NB4 (cell line): ENCODE measurements at regions not wholly inside any gene's neighbourhood (a gene's known extent, or its start where the extent isn't known, plus 50 kb on each side); places are given as distances from the start of the nearest gene placed in this dataset.

Experiments used
- DNase-seq: peaks from one replicate; pipeline ENCODE4 v3.0.0; 2010; ENCODE audit warnings: low read depth
- H3K4me3 ChIP-seq: one replicate; pipeline ENCODE4 v1.5.1; 2011; ENCODE audit warnings: mild to moderate bottlenecking, low read depth, low read length, moderate library complexity
- CTCF ChIP-seq: IDR thresholded peaks from one replicate; pipeline ENCODE4 v1.5.1; 2012; ENCODE audit warnings: low read depth, low read length
- MAX ChIP-seq: IDR thresholded peaks from 2 replicates; pipeline ENCODE4 v1.6.1; 2011; ENCODE audit warnings: low read depth, low read length
- MYC ChIP-seq: IDR thresholded peaks from 2 replicates; pipeline ENCODE4 v1.6.1; 2011; ENCODE audit warnings: low read depth, low read length
- POLR2A ChIP-seq: IDR thresholded peaks from 2 replicates; pipeline ENCODE4 v1.6.1; 2011; ENCODE audit warnings: mild to moderate bottlenecking; ENCODE audit not compliant: insufficient read length; ENCODE audit errors: extremely low read depth

- no peak for DNase-seq
- TF ChIP-seq MAX, result no peak
- no peak for TF ChIP-seq POLR2A
- TF ChIP-seq CTCF, result no peak
- no peak overlapping the region for H3K4me3 ChIP-seq
Measured at GRCh38 chr11:121808096-121808495, 307.9 kb downstream of the BLID start.

GRCh38 chr11:121807051-121807450 lies 309.0 kb downstream of the BLID start:
- no peak overlapping the region for H3K4me3 ChIP-seq
- no peak for TF ChIP-seq MYC
- no peak for TF ChIP-seq POLR2A
- no peak for TF ChIP-seq CTCF
- no peak for TF ChIP-seq MAX
- DNase-seq, result no peak

GRCh38 chr11:121802542-121802941 lies 313.5 kb downstream of the BLID start:
- no peak overlapping the region for H3K4me3 ChIP-seq
- DNase-seq, result no peak
- no peak for TF ChIP-seq MYC
- no peak for TF ChIP-seq MAX
- no peak for TF ChIP-seq POLR2A
- TF ChIP-seq CTCF, result no peak

- TF ChIP-seq CTCF, result no peak
- TF ChIP-seq MAX, result no peak
- no peak for TF ChIP-seq POLR2A
- no peak for TF ChIP-seq MYC
- no peak for DNase-seq
- H3K4me3 ChIP-seq, result no peak overlapping the region
Measured at GRCh38 chr11:121801781-121802180, 314.2 kb downstream of the BLID start.

- no peak for TF ChIP-seq POLR2A
- no peak for TF ChIP-seq CTCF
- TF ChIP-seq MYC, result no peak
- TF ChIP-seq MAX, result no peak
- no peak overlapping the region for H3K4me3 ChIP-seq
- no peak for DNase-seq
Measured at GRCh38 chr11:121801394-121801748, 314.6 kb downstream of the BLID start.

- TF ChIP-seq MYC (no peak), POLR2A (no peak), CTCF (no peak), MAX (no peak)
- DNase-seq, result no peak
- no peak overlapping the region for H3K4me3 ChIP-seq
Measured at GRCh38 chr11:121800731-121801393, 315.2 kb downstream of the BLID start.
